Stomach (tissue), 8 donors: ENCODE measurements at regions not wholly inside any gene's neighbourhood (a gene's known extent, or its start where the extent isn't known, plus 50 kb on each side); places are given as distances from the start of the nearest gene placed in this dataset.
A peak's percentile ranks its signal among the peaks of the same experiment; 100 is the strongest.

Experiments
- DNase-seq, 2 donors: peaks; one replicate each; pipeline versions ENCODE4 v3.0.0 to v3.0.0-alpha.2; 2013 to 2019
- H3K27ac ChIP-seq, 5 donors: fragments of 200-600 bp in 4 of 5; sonication (generic) in 4 of 5; one replicate each; pipeline ENCODE4 v1.5.1; 2013 to 2019; ENCODE audit warnings: mild to moderate bottlenecking in 1 of 5, moderate library complexity in 1 of 5
- H3K27me3 ChIP-seq, 3 donors: fragments of 200-600 bp; sonication (generic); one replicate each; pipeline ENCODE4 v1.5.1; 2017 to 2019; ENCODE audit warnings: mixed run types in 1 of 3
- H3K36me3 ChIP-seq, 4 donors: fragments of 200-600 bp; sonication (generic); 1 replicate in 3 of 4; 2 replicates in 1 of 4; pipeline ENCODE4 v1.5.1; 2016 to 2019
- H3K4me1 ChIP-seq, 4 donors: fragments of 200-600 bp; sonication (generic); one replicate each; pipeline ENCODE4 v1.5.1; 2016 to 2019
- H3K4me3 ChIP-seq, 4 donors: fragments of 200-600 bp; sonication (generic) in 3 of 4; one replicate each; pipeline ENCODE4 v1.5.1; 2016 to 2019; ENCODE audit warnings: mild to moderate bottlenecking in 1 of 4
- H3K9me3 ChIP-seq, 4 donors: fragments of 200-600 bp; sonication (generic); one replicate each; pipeline ENCODE4 v1.5.1; 2016 to 2019
- CTCF ChIP-seq, 7 experiments: fragments of 450-650 bp in 4 of 7; fragments of 200-600 bp in 3 of 7; sonication (generic) in 3 of 7; IDR thresholded peaks; one replicate each; pipeline ENCODE4 v1.5.1; 2016 to 2019; ENCODE audit warnings: antibody characterized with exemption in 7 of 7, control low read depth in 2 of 7, mild to moderate bottlenecking in 1 of 7
- EP300 ChIP-seq: sonication (generic); formaldehyde crosslinking; IDR thresholded peaks from one replicate; pipeline ENCODE4 v1.6.1; 2017; ENCODE audit warnings: antibody characterized with exemption
- POLR2A ChIP-seq, 4 donors: fragments of 450-650 bp; IDR thresholded peaks; one replicate each; pipeline ENCODE4 v1.6.1; 2016; ENCODE audit warnings: antibody characterized with exemption in 4 of 4, control low read depth in 2 of 4, mild to moderate bottlenecking in 1 of 4, moderate library complexity in 1 of 4
- POLR2AphosphoS5 ChIP-seq, 3 donors: sonication (generic); formaldehyde crosslinking; IDR thresholded peaks; one replicate each; pipeline ENCODE4 v1.6.1; 2016; ENCODE audit warnings: antibody characterized with exemption in 3 of 3
- whole genome bisulfite sequencing, 5 donors: extraction: QIAGEN DNeasy Blood & Tissue Kit in 3 of 5; methylation state at CpG; one replicate each; pipeline versions ENCODE4 v1.1.5 to v1.1.7; 2013 to 2018; 5-methylcytosine and 5-hydroxymethylcytosine counted together
- intact Hi-C: fragments of 100-400 bp; cut with DNase I; formaldehyde crosslinking; loops from one replicate; pipeline ENCODE4 v1.15.1; 2023; ENCODE audit warnings: low total_unique reads
- donor health status: healthy with polysubstance abuse.
- donor health status: Bipolar disorder and iron deficiency.
- donor health status: healthy.

DNA sequence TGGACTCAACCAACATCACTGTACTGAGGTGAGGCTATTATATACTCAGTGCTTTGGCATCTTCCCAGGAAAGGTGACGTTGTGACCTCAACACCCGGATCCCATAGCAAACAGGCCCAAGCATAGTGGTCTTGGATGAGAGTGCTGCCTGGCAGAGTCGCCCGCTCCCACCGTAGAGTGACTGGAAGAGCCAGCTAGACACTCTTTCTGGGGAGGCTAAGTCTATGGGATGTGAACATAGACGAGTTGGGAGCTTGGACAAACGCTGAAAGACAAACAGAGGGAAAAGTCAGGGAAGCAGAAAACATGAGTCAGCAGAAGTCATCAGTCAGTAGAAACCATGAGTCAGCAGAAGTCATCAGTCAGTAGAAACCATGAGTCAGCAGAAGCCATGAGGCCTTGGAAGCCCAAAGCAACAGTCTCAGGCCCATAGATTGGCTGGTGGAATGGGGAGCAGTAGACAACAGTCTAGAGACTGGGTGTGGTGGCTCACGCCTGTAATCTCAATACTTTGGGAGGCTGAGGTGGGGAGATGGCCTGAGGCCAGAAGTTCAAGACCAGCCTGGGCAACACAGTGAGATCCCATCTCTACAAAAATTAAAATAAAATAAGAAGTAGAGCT lies 66.4 kb upstream of the MAP1LC3B2 start:
- Histone ChIP-seq H3K4me1 (peaks cover 0 to 9% (median 0%) of the 10 kb centered on the region in 4 donors), H3K4me3 (no peak overlapping the region), H3K27me3 (no peaks in the 10 kb centered on the region), H3K27ac (no peak overlapping the region), H3K36me3 (no peaks in the 10 kb centered on the region), H3K9me3 (peaks cover 0 to 7% (median 3%) of the 10 kb centered on the region in 4 donors)
- intact Hi-C loops = no loop called here
- no peak for TF ChIP-seq CTCF (IDR thresholded peaks at IDR 0.05)
- TF ChIP-seq POLR2AphosphoS5 (IDR thresholded peaks at IDR 0.05) = no peak
- TF ChIP-seq POLR2A (IDR thresholded peaks at IDR 0.05) = no peak
- no peak for TF ChIP-seq EP300
- peak in 1 of 2 donors; percentile 32 for DNase-seq
- WGBS, 5 donors = 63 to 74% (median 71%) methylated on average over 8 of the region's 8 CpGs

DNA sequence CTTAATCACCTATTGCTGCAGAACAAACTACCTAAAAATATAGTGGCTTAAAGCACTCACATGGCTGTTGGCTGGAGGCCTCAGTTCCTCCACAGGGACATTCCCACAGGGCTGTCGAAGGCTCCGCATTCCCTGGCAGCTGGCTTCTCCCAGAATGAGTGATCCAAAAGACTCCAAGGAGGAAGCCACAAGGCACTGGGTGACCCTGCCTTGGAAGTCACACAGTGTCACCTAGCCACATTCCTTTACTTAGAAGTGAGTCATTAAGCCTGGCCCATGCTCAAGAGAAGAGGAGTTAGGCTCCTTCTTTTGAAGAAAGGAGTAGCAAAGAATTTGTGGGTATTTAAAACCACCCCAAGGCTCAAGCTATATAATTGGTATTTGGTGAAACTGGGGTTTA lies 63.9 kb upstream of the MAP1LC3B2 start:
- peak in 1 of 2 donors; percentile 34 for DNase-seq
- H3K27me3 ChIP-seq = no peaks in the 10 kb centered on the region
- no peak for TF ChIP-seq CTCF (IDR thresholded peaks at IDR 0.05)
- peak in 1 of 3 donors; percentile 50 for TF ChIP-seq POLR2AphosphoS5 (IDR thresholded peaks at IDR 0.05)
- no peak for TF ChIP-seq POLR2A (IDR thresholded peaks at IDR 0.05)
- TF ChIP-seq EP300 = no peak
- H3K9me3 ChIP-seq = no peaks in the 10 kb centered on the region
- peaks cover 0 to 9% (median 0%) of the 10 kb centered on the region in 4 donors for H3K4me1 ChIP-seq
- H3K27ac ChIP-seq = no peak overlapping the region
- no peak overlapping the region for H3K4me3 ChIP-seq
- no peaks in the 10 kb centered on the region for H3K36me3 ChIP-seq
- 59 to 76% (median 67%) methylated on average over 2 of the region's 2 CpGs for WGBS, 5 donors
- intact Hi-C loops = no loop called here

GRCh38 chr12:116497051-116497591 lies 62.1 kb upstream of the MAP1LC3B2 start:
- DNase-seq = peak in 1 of 2 donors; percentile 54
- H3K4me3 ChIP-seq = no peak overlapping the region
- intact Hi-C loops = no loop called here
- H3K9me3 ChIP-seq = no peaks in the 10 kb centered on the region
- H3K27ac ChIP-seq = peak overlapping the region in 1 of 5 donors; percentile 4
- peaks cover 0 to 9% (median 0%) of the 10 kb centered on the region in 4 donors for H3K4me1 ChIP-seq
- TF ChIP-seq POLR2A (IDR thresholded peaks at IDR 0.05) (no peak), EP300 (no peak), CTCF (IDR thresholded peaks at IDR 0.05) (no peak), POLR2AphosphoS5 (IDR thresholded peaks at IDR 0.05) (no peak)
- H3K27me3 ChIP-seq = no peaks in the 10 kb centered on the region
- H3K36me3 ChIP-seq = no peaks in the 10 kb centered on the region
- 41 to 64% (median 46%) methylated on average over 14 to 15 of the region's 15 CpGs for WGBS, 5 donors

GRCh38 chr12:116498471-116498870 lies 60.7 kb upstream of the MAP1LC3B2 start:
- Histone ChIP-seq H3K4me3 (no peak overlapping the region), H3K4me1 (peaks cover 0 to 9% (median 0%) of the 10 kb centered on the region in 4 donors), H3K36me3 (no peaks in the 10 kb centered on the region), H3K27ac (no peak overlapping the region), H3K27me3 (no peaks in the 10 kb centered on the region), H3K9me3 (no peaks in the 10 kb centered on the region)
- 33 to 58% (median 45%) methylated on average over 1 of the region's 1 CpG for WGBS, 5 donors
- intact Hi-C loops = no loop called here
- no peak for DNase-seq
- TF ChIP-seq CTCF (IDR thresholded peaks at IDR 0.05) (no peak), POLR2AphosphoS5 (IDR thresholded peaks at IDR 0.05) (no peak), POLR2A (IDR thresholded peaks at IDR 0.05) (no peak), EP300 (no peak)
